ENCODE measurements at regions not wholly inside any gene's neighbourhood (a gene's known extent, or its start where the extent isn't known, plus 50 kb on each side); places are given as distances from the start of the nearest gene placed in this dataset.

- no peaks in the 10 kb centered on the region for H3F3A ChIP-seq (ENCODE audit: control insufficient read depth, insufficient read depth)
- H3K9me3 ChIP-seq (ENCODE audit: control insufficient read depth, insufficient read depth, low read length), result no peaks in the 10 kb centered on the region
- H3K4me1 ChIP-seq (ENCODE audit: control insufficient read depth, low read length), result no peaks in the 10 kb centered on the region
- H3K79me2 ChIP-seq (ENCODE audit: control insufficient read depth, low read length), result no peaks in the 10 kb centered on the region
- H3K36me3 ChIP-seq (ENCODE audit: control insufficient read depth, low read length), result no peaks in the 10 kb centered on the region
- no peak overlapping the region for H3K4me2 ChIP-seq (ENCODE audit: low read length)
- H3K9me2 ChIP-seq (replicated peaks; ENCODE audit: control insufficient read depth, low read length), result no peaks in the 10 kb centered on the region
- no peak overlapping the region for H3K27ac ChIP-seq (ENCODE audit: low read depth, low read length)
- no peak overlapping the region for H3K4me3 ChIP-seq (ENCODE audit: low read length)
- no peaks in the 10 kb centered on the region for H4K20me1 ChIP-seq (ENCODE audit: control insufficient read depth, insufficient read depth, low read depth, low read length)
- TF ChIP-seq EZH2phosphoT487 (IDR thresholded peaks at IDR 0.05; ENCODE audit: borderline replicate concordance, low read length) (no peak), CTCF (IDR thresholded peaks at IDR 0.05; ENCODE audit: low read depth, low read length, poor library complexity, severe bottlenecking) (no peak)
- H3K27me3 ChIP-seq (ENCODE audit: control insufficient read depth, low read length), result peaks cover 8% of the 10 kb centered on the region; the same call in 1 of the 2 replicates
Observed at GRCh38 chr2:118769707-118770400, 77.6 kb downstream of the EN1 start.

- Histone ChIP-seq H3K9me3 (ENCODE audit: control insufficient read depth, insufficient read depth, low read length) (no peaks in the 10 kb centered on the region), H3K4me2 (ENCODE audit: low read length) (no peak overlapping the region), H3K79me2 (ENCODE audit: control insufficient read depth, low read length) (no peaks in the 10 kb centered on the region), H3K36me3 (ENCODE audit: control insufficient read depth, low read length) (no peaks in the 10 kb centered on the region), H3K4me3 (ENCODE audit: low read length) (no peak overlapping the region), H3K4me1 (ENCODE audit: control insufficient read depth, low read length) (no peaks in the 10 kb centered on the region), H3K27me3 (ENCODE audit: control insufficient read depth, low read length) (peaks cover 3% of the 10 kb centered on the region; the same call in 1 of the 2 replicates), H3K27ac (ENCODE audit: low read depth, low read length) (no peak overlapping the region), H3K9me2 (replicated peaks; ENCODE audit: control insufficient read depth, low read length) (no peaks in the 10 kb centered on the region), H3F3A (ENCODE audit: control insufficient read depth, insufficient read depth) (no peaks in the 10 kb centered on the region), H4K20me1 (ENCODE audit: control insufficient read depth, insufficient read depth, low read depth, low read length) (no peaks in the 10 kb centered on the region)
- TF ChIP-seq CTCF (IDR thresholded peaks at IDR 0.05; ENCODE audit: low read depth, low read length, poor library complexity, severe bottlenecking) (no peak), EZH2phosphoT487 (IDR thresholded peaks at IDR 0.05; ENCODE audit: borderline replicate concordance, low read length) (no peak)
Observed at GRCh38 chr2:118766871-118767270, 80.6 kb downstream of the EN1 start.

- no peaks in the 10 kb centered on the region for H3K79me2 ChIP-seq (ENCODE audit: control insufficient read depth, low read length)
- H3K36me3 ChIP-seq (ENCODE audit: control insufficient read depth, low read length), result no peaks in the 10 kb centered on the region
- H3K27me3 ChIP-seq (ENCODE audit: control insufficient read depth, low read length), result peaks cover 3% of the 10 kb centered on the region; the same call in 1 of the 2 replicates
- H3K4me1 ChIP-seq (ENCODE audit: control insufficient read depth, low read length), result no peaks in the 10 kb centered on the region
- no peak overlapping the region for H3K27ac ChIP-seq (ENCODE audit: low read depth, low read length)
- H4K20me1 ChIP-seq (ENCODE audit: control insufficient read depth, insufficient read depth, low read depth, low read length), result no peaks in the 10 kb centered on the region
- no peak for TF ChIP-seq EZH2phosphoT487 (IDR thresholded peaks at IDR 0.05; ENCODE audit: borderline replicate concordance, low read length)
- no peak for TF ChIP-seq CTCF (IDR thresholded peaks at IDR 0.05; ENCODE audit: low read depth, low read length, poor library complexity, severe bottlenecking)
- H3K9me3 ChIP-seq (ENCODE audit: control insufficient read depth, insufficient read depth, low read length), result no peaks in the 10 kb centered on the region
- H3K4me3 ChIP-seq (ENCODE audit: low read length), result no peak overlapping the region
- H3K9me2 ChIP-seq (replicated peaks; ENCODE audit: control insufficient read depth, low read length), result no peaks in the 10 kb centered on the region
- no peaks in the 10 kb centered on the region for H3F3A ChIP-seq (ENCODE audit: control insufficient read depth, insufficient read depth)
- H3K4me2 ChIP-seq (ENCODE audit: low read length), result no peak overlapping the region
Observed at GRCh38 chr2:118764855-118765254, 82.6 kb downstream of the EN1 start.

Measured in DOHH2 (cell line).